Caco-2 (cell line): ENCODE measurements at regions not wholly inside any gene's neighbourhood (a gene's known extent, or its start where the extent isn't known, plus 50 kb on each side); places are given as distances from the start of the nearest gene placed in this dataset.

Source experiments
- BruUV-seq: library from RNA; stranded (reverse); fragments of 400-500 nt; replicated peaks from 2 replicates; lab custom pipeline; 2021; lab: Mats Ljungman, UMichigan
- CTCF ChIA-PET: fragments of 300-600 bp; sonication (Branson Sonifier 250); formaldehyde crosslinking; loops from one replicate; lab custom pipeline; 2022; ENCODE audit warnings: antibody characterized with exemption; lab: Charles Lee
- POLR2A ChIA-PET: fragments of 300-600 bp; sonication (Branson Sonifier 250); formaldehyde crosslinking; loops from one replicate; lab custom pipeline; 2022; ENCODE audit warnings: antibody characterized with exemption; lab: Charles Lee
- DNase-seq, 2 experiments: peaks; one replicate each; pipeline versions ENCODE4 v3.0.0 to v3.0.0-alpha.2; 2020 to 2022
- H3K27me3 ChIP-seq: replicated peaks from 2 replicates; pipeline ENCODE4 v1.6.0; 2011; ENCODE audit warnings: low read length; ENCODE audit not compliant: control insufficient read depth, insufficient read depth
- H3K36me3 ChIP-seq: 2 replicates; pipeline ENCODE4 v1.5.1; 2011; ENCODE audit warnings: low read length; ENCODE audit not compliant: control insufficient read depth, insufficient read depth
- H3K4me1 ChIP-seq: fragments of 250-450 bp; sonication (Bioruptor Pico); 2 replicates; pipeline ENCODE4 v1.5.1; 2020; ENCODE audit warnings: mild to moderate bottlenecking
- H3K4me3 ChIP-seq: 2 replicates; pipeline ENCODE4 v1.5.1; 2011; ENCODE audit warnings: low read depth, mild to moderate bottlenecking, control low read depth, low read length
- H3K9me3 ChIP-seq: fragments of 250-450 bp; sonication (Bioruptor Pico); 2 replicates; pipeline ENCODE4 v1.5.1; 2020; ENCODE audit warnings: mild to moderate bottlenecking, moderate library complexity
- H3K27ac Mint-ChIP-seq: one replicate; pipeline ENCODE4 v1.8.0; 2022; ENCODE audit warnings: mixed read lengths; ENCODE audit not compliant: unreplicated experiment
- H3K27me3 Mint-ChIP-seq: one replicate; pipeline ENCODE4 v1.8.0; 2022; ENCODE audit warnings: mixed read lengths; ENCODE audit not compliant: insufficient read depth, unreplicated experiment
- H3K36me3 Mint-ChIP-seq: one replicate; pipeline ENCODE4 v1.8.0; 2022; ENCODE audit warnings: mild to moderate bottlenecking, mixed read lengths; ENCODE audit not compliant: insufficient read depth, unreplicated experiment
- H3K4me1 Mint-ChIP-seq: one replicate; pipeline ENCODE4 v1.8.0; 2022; ENCODE audit warnings: low read depth, mixed read lengths; ENCODE audit not compliant: unreplicated experiment
- H3K4me3 Mint-ChIP-seq: one replicate; pipeline ENCODE4 v1.8.0; 2022; ENCODE audit warnings: mild to moderate bottlenecking, moderate library complexity, mixed read lengths; ENCODE audit not compliant: unreplicated experiment
- H3K9me3 Mint-ChIP-seq: one replicate; pipeline ENCODE4 v1.8.0; 2022; ENCODE audit warnings: mixed read lengths; ENCODE audit not compliant: unreplicated experiment
- CTCF ChIP-seq, 2 experiments: fragments of 200-600 bp in 1 of 2; IDR thresholded peaks; 1 replicate in 1 of 2; 2 replicates in 1 of 2; pipeline versions ENCODE4 v1.5.1 to v1.8.0; 2011 to 2022; ENCODE audit warnings: antibody characterized with exemption in 1 of 2, control low read depth in 1 of 2, inconsistent platforms in 1 of 2, low read depth in 1 of 2, low read length in 1 of 2, mild to moderate bottlenecking in 1 of 2, moderate library complexity in 1 of 2; ENCODE audit not compliant: insufficient read depth in 1 of 2, severe bottlenecking in 1 of 2, unreplicated experiment in 1 of 2
- intact Hi-C: fragments of 100-400 bp; cut with micrococcal nuclease; formaldehyde crosslinking; loops from one replicate; pipeline ENCODE4 v1.10.0; 2022; ENCODE audit not compliant: unreplicated experiment

GRCh38 chr1:55718758-55719671 lies 503.9 kb upstream of the USP24 start:
- Mint-ChIP-seq H3K9me3 (no peaks in the 10 kb centered on the region), H3K27ac (no peak overlapping the region), H3K4me3 (no peak overlapping the region), H3K4me1 (peaks cover 18% of the 10 kb centered on the region), H3K36me3 (no peaks in the 10 kb centered on the region), H3K27me3 (no peaks in the 10 kb centered on the region)
- BruUV-seq, result no TSS peak
- ChIA-PET POLR2A (interaction anchor here (0.6 kb wide), 1 partner anchor 255 kb away, joined by 3 read pairs; no protein-coding TSS in a partner anchor), CTCF (no interaction called here)
- intact Hi-C loops, result no loop called here
- Histone ChIP-seq H3K27me3 (no peaks in the 10 kb centered on the region), H3K9me3 (no peaks in the 10 kb centered on the region), H3K36me3 (no peaks in the 10 kb centered on the region), H3K4me3 (no peak overlapping the region), H3K4me1 (peaks cover 16% of the 10 kb centered on the region)
- TF ChIP-seq CTCF (IDR thresholded peaks at IDR 0.05; ENCODE audit: insufficient read depth in 1 of 2, low read depth in 1 of 2, low read length in 1 of 2, severe bottlenecking in 1 of 2, unreplicated experiment in 1 of 2), result no peak
- peak; percentile 25 to 34 for DNase-seq

DNA sequence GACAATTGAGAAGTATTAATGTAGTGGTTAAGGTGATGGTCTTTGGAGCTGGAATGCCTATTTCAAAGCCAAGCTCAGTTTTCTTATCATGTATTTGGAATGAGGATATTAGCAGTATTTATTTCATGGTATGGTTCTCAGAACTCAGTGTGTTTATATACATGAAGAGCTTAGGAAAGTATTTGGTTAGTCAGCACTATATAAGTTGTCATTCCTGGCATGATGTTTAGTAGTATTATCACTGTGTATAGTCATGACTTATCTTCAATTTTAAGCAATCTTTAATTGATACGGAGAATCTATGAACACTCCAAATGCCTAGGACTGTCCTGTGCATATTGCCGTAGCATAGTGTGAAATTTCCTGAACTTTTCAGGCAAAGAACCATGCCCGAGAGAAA lies 501.9 kb upstream of the USP24 start:
- Histone ChIP-seq H3K36me3 (no peaks in the 10 kb centered on the region), H3K9me3 (no peaks in the 10 kb centered on the region), H3K4me1 (peaks cover 16% of the 10 kb centered on the region), H3K27me3 (no peaks in the 10 kb centered on the region), H3K4me3 (no peak overlapping the region)
- Mint-ChIP-seq H3K27me3 (no peaks in the 10 kb centered on the region), H3K9me3 (no peaks in the 10 kb centered on the region), H3K36me3 (no peaks in the 10 kb centered on the region), H3K4me3 (no peak overlapping the region), H3K4me1 (peaks cover 18% of the 10 kb centered on the region), H3K27ac (no peak overlapping the region)
- CTCF ChIA-PET, result no interaction called here
- no peak for DNase-seq
- intact Hi-C loops, result no loop called here
- no peak for TF ChIP-seq CTCF (IDR thresholded peaks at IDR 0.05; ENCODE audit: insufficient read depth in 1 of 2, low read depth in 1 of 2, low read length in 1 of 2, severe bottlenecking in 1 of 2, unreplicated experiment in 1 of 2)
- POLR2A ChIA-PET, result no interaction called here
- BruUV-seq, result no TSS peak

GRCh38 chr1:55716610-55717009 lies 501.4 kb upstream of the USP24 start:
- BruUV-seq, result no TSS peak
- Histone ChIP-seq H3K27me3 (no peaks in the 10 kb centered on the region), H3K4me1 (peaks cover 16% of the 10 kb centered on the region), H3K9me3 (no peaks in the 10 kb centered on the region), H3K4me3 (no peak overlapping the region), H3K36me3 (no peaks in the 10 kb centered on the region)
- Mint-ChIP-seq H3K36me3 (no peaks in the 10 kb centered on the region), H3K27me3 (no peaks in the 10 kb centered on the region), H3K27ac (no peak overlapping the region), H3K9me3 (no peaks in the 10 kb centered on the region), H3K4me3 (no peak overlapping the region), H3K4me1 (peaks cover 18% of the 10 kb centered on the region)
- ChIA-PET CTCF (no interaction called here), POLR2A (no interaction called here)
- DNase-seq, result no peak
- no peak for TF ChIP-seq CTCF (IDR thresholded peaks at IDR 0.05; ENCODE audit: insufficient read depth in 1 of 2, low read depth in 1 of 2, low read length in 1 of 2, severe bottlenecking in 1 of 2, unreplicated experiment in 1 of 2)
- intact Hi-C loops, result no loop called here
